Ovary (tissue), 7 donors: ENCODE measurements at regions not wholly inside any gene's neighbourhood (a gene's known extent, or its start where the extent isn't known, plus 50 kb on each side); places are given as distances from the start of the nearest gene placed in this dataset.
"Not testable (repeated sequence)": the region's sequence is repeated elsewhere in the genome, so short reads cannot be mapped to it uniquely, and the experiment has no call there.

Experiments
- DNase-seq, 5 donors: peaks; one replicate each; pipeline ENCODE4 v3.0.0-alpha.2; 2019 to 2020
- H3K27ac ChIP-seq, 2 donors: fragments of 200-600 bp; one replicate each; pipeline versions ENCODE4 v1.5.1 to v1.8.0; 2019 to 2022
- H3K27me3 ChIP-seq: fragments of 200-600 bp; one replicate; pipeline ENCODE4 v1.8.0; 2022
- H3K36me3 ChIP-seq: fragments of 200-600 bp; sonication (generic); one replicate; pipeline ENCODE4 v1.5.1; 2019
- H3K4me1 ChIP-seq: one replicate; pipeline ENCODE4 v1.8.1; 2013; ENCODE audit warnings: mild to moderate bottlenecking, moderate library complexity; ENCODE audit not compliant: insufficient read depth
- H3K4me3 ChIP-seq: fragments of 200-600 bp; sonication (generic); one replicate; pipeline ENCODE4 v1.5.1; 2017
- H3K9me3 ChIP-seq, 2 donors: fragments of 200-600 bp in 1 of 2; sonication (generic) in 1 of 2; one replicate each; pipeline versions ENCODE4 v1.5.1 to v1.8.1; 2013 to 2019; ENCODE audit warnings: mild to moderate bottlenecking in 1 of 2, moderate library complexity in 1 of 2
- CTCF ChIP-seq, 3 donors: fragments of 450-650 bp in 2 of 3; fragments of 200-600 bp in 1 of 3; IDR thresholded peaks; one replicate each; pipeline versions ENCODE4 v1.5.1 to v1.8.0; 2016 to 2022; ENCODE audit warnings: antibody characterized with exemption in 3 of 3, mild to moderate bottlenecking in 1 of 3
- EP300 ChIP-seq: sonication (generic); formaldehyde crosslinking; IDR thresholded peaks from one replicate; pipeline ENCODE4 v1.6.1; 2017; ENCODE audit warnings: antibody characterized with exemption
- POLR2A ChIP-seq: fragments of 450-650 bp; IDR thresholded peaks from one replicate; pipeline ENCODE4 v1.6.1; 2017; ENCODE audit warnings: antibody characterized with exemption, mild to moderate bottlenecking, moderate library complexity
- whole genome bisulfite sequencing, 3 donors: extraction: QIAGEN DNeasy Blood & Tissue Kit in 1 of 3; methylation state at CpG; one replicate each; pipeline versions ENCODE4 v1.1.5 to v1.1.7; 2013 to 2017; 5-methylcytosine and 5-hydroxymethylcytosine counted together
- intact Hi-C, 4 donors: fragments of 100-400 bp; cut with DNase I; formaldehyde crosslinking; loops; one replicate each; pipeline versions ENCODE4 v1.11.0 to v1.15.1; 2022 to 2023
- donor health status: DM: no; HTN: no; CAD: no; lungs with moderate emphysema.
- donor health status: DM: no; HTN: no; CAD: no.
- donor health status: Bipolar disorder and iron deficiency.
- donor health status: DM: no; HTN: no; CAD: no.
- donor health status: DM: yes; HTN: yes; CAD: no.

GRCh38 chr3:25916321-25916720 lies 126.4 kb downstream of the OXSM start:
- intact Hi-C loops = no loop called here
- WGBS, 3 donors = 0 to 27% (median 0%) methylated on average over 1 of the region's 1 CpG
- H3K27ac ChIP-seq = no peak overlapping the region
- H3K36me3 ChIP-seq = no peaks in the 10 kb centered on the region
- no peak for DNase-seq
- no peaks in the 10 kb centered on the region for H3K9me3 ChIP-seq
- no peak overlapping the region for H3K4me3 ChIP-seq
- TF ChIP-seq POLR2A = no peak
- no peak for TF ChIP-seq EP300
- TF ChIP-seq CTCF (IDR thresholded peaks at IDR 0.05) = no peak
- H3K4me1 ChIP-seq = no peaks in the 10 kb centered on the region
- no peaks in the 10 kb centered on the region for H3K27me3 ChIP-seq

- not testable (repeated sequence) for H3K27ac ChIP-seq, H3K27me3 ChIP-seq, H3K36me3 ChIP-seq, H3K9me3 ChIP-seq, DNase-seq, H3K4me1 ChIP-seq, H3K4me3 ChIP-seq
- intact Hi-C loops = loop anchor here in 1 of 4 donors (5.0 kb wide), 1 partner anchor 1260 kb away; no protein-coding TSS in a partner anchor
- 82 to 96% (median 86%) methylated on average over 4 to 6 of the region's 6 CpGs for WGBS, 3 donors
Measured at GRCh38 chr3:25931967-25932366, 142.1 kb downstream of the OXSM start.

- Histone ChIP-seq H3K36me3 (no peaks in the 10 kb centered on the region), H3K27me3 (no peaks in the 10 kb centered on the region), H3K4me1 (no peaks in the 10 kb centered on the region), H3K9me3 (no peaks in the 10 kb centered on the region), H3K27ac (no peak overlapping the region), H3K4me3 (no peak overlapping the region)
- 24 to 29% (median 27%) methylated on average over 2 of the region's 2 CpGs for WGBS, 3 donors
- intact Hi-C loops = no loop called here
- DNase-seq = no peak
- TF ChIP-seq POLR2A = no peak
- no peak for TF ChIP-seq CTCF (IDR thresholded peaks at IDR 0.05)
- no peak for TF ChIP-seq EP300
Measured at GRCh38 chr3:25938566-25939325, 148.9 kb downstream of the OXSM start.

GRCh38 chr3:25940935-25941334 lies 151.0 kb downstream of the OXSM start:
- H3K36me3 ChIP-seq = no peaks in the 10 kb centered on the region
- WGBS, 3 donors = 91 to 92% (median 92%) methylated on average over 2 of the region's 2 CpGs
- no peaks in the 10 kb centered on the region for H3K4me1 ChIP-seq
- H3K27ac ChIP-seq = no peak overlapping the region
- intact Hi-C loops = no loop called here
- no peaks in the 10 kb centered on the region for H3K27me3 ChIP-seq
- no peaks in the 10 kb centered on the region for H3K9me3 ChIP-seq
- no peak for DNase-seq
- TF ChIP-seq EP300 = no peak
- TF ChIP-seq POLR2A = no peak
- TF ChIP-seq CTCF (IDR thresholded peaks at IDR 0.05) = no peak
- H3K4me3 ChIP-seq = no peak overlapping the region

GRCh38 chr3:25944329-25944728 lies 154.4 kb downstream of the OXSM start:
- DNase-seq = no peak
- TF ChIP-seq POLR2A (no peak), CTCF (IDR thresholded peaks at IDR 0.05) (no peak), EP300 (no peak)
- Histone ChIP-seq H3K36me3 (no peaks in the 10 kb centered on the region), H3K27ac (no peak overlapping the region), H3K9me3 (no peaks in the 10 kb centered on the region), H3K27me3 (no peaks in the 10 kb centered on the region), H3K4me3 (no peak overlapping the region), H3K4me1 (no peaks in the 10 kb centered on the region)
- intact Hi-C loops = no loop called here
- WGBS, 3 donors = 86 to 93% (median 93%) methylated on average over 5 of the region's 5 CpGs
